Gastroesophageal sphincter (tissue), 4 donors: ENCODE measurements at regions not wholly inside any gene's neighbourhood (a gene's known extent, or its start where the extent isn't known, plus 50 kb on each side); places are given as distances from the start of the nearest gene placed in this dataset.

Experiments
- ATAC-seq: fragments of 150-250 bp; one replicate; pipeline ENCODE4 v1.9.1; 2016; ENCODE audit warnings: mild to moderate bottlenecking, moderate library complexity
- H3K27ac ChIP-seq, 4 donors: fragments of 200-600 bp; sonication (generic) in 3 of 4; 1 replicate in 3 of 4; 2 replicates in 1 of 4; pipeline ENCODE4 v1.5.1; 2016 to 2019
- H3K27me3 ChIP-seq: fragments of 200-600 bp; sonication (generic); one replicate; pipeline ENCODE4 v1.5.1; 2019
- H3K36me3 ChIP-seq, 2 donors: fragments of 200-600 bp; sonication (generic); one replicate each; pipeline ENCODE4 v1.5.1; 2019; ENCODE audit warnings: control low read depth in 1 of 2
- H3K4me1 ChIP-seq, 3 donors: fragments of 200-600 bp; sonication (generic); 1 replicate in 2 of 3; 2 replicates in 1 of 3; pipeline ENCODE4 v1.5.1; 2016 to 2019; ENCODE audit warnings: control low read depth in 2 of 3
- H3K4me3 ChIP-seq, 2 donors: fragments of 200-600 bp; sonication (generic); one replicate each; pipeline ENCODE4 v1.5.1; 2019; ENCODE audit warnings: mild to moderate bottlenecking in 1 of 2, moderate library complexity in 1 of 2
- H3K9me3 ChIP-seq, 3 donors: fragments of 200-600 bp; sonication (generic); one replicate each; pipeline ENCODE4 v1.5.1; 2017 to 2019; ENCODE audit warnings: control low read depth in 2 of 3
- CTCF ChIP-seq, 4 experiments: fragments of 200-600 bp in 2 of 4; fragments of 450-650 bp in 2 of 4; sonication (generic) in 1 of 4; IDR thresholded peaks; one replicate each; pipeline ENCODE4 v1.5.1; 2017 to 2019; ENCODE audit warnings: antibody characterized with exemption in 4 of 4, mild to moderate bottlenecking in 2 of 4, moderate library complexity in 2 of 4
- EP300 ChIP-seq: sonication (generic); formaldehyde crosslinking; IDR thresholded peaks from one replicate; pipeline ENCODE4 v1.6.1; 2017; ENCODE audit warnings: antibody characterized with exemption, mild to moderate bottlenecking
- POLR2A ChIP-seq, 2 donors: fragments of 450-650 bp; IDR thresholded peaks; one replicate each; pipeline ENCODE4 v1.6.1; 2017; ENCODE audit warnings: antibody characterized with exemption in 2 of 2, mild to moderate bottlenecking in 2 of 2, moderate library complexity in 1 of 2
- POLR2AphosphoS5 ChIP-seq: sonication (generic); formaldehyde crosslinking; IDR thresholded peaks from one replicate; pipeline ENCODE4 v1.6.1; 2017; ENCODE audit warnings: antibody characterized with exemption
- WGBS, 2 donors: methylation state at CpG; one replicate each; pipeline ENCODE4 v1.1.5; 2018; ENCODE audit warnings: low coverage in 1 of 2; 5-methylcytosine and 5-hydroxymethylcytosine counted together

DNA sequence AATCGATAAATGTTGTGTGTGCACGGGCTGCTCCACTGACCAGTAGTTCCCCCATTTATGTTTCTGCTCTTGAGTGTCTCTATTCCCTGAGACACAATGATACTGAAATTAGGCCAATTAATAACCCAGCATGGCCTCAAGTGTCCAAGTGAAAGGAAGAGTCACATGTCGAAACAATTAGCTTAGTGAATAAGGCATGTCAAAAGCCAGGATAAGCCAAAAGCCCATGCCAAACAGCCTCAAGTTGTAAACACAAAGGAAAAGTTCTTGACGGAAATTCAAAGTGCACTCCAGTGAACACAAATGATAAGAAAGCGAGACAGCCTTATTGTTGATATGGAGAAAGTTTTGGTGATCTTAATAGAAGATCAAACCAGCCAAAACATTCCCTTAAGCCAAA, 167.1 kb upstream of the C1QTNF7 start:
- H3K9me3 ChIP-seq: no peaks in the 10 kb centered on the region
- H3K27ac ChIP-seq: peak overlapping the region in 1 of 4 donors; percentile 6
- TF ChIP-seq EP300 (no peak), POLR2A (IDR thresholded peaks at IDR 0.05) (no peak), POLR2AphosphoS5 (no peak), CTCF (IDR thresholded peaks at IDR 0.05) (no peak)
- no peak overlapping the region for H3K4me3 ChIP-seq
- H3K4me1 ChIP-seq: no peaks in the 10 kb centered on the region
- H3K36me3 ChIP-seq: no peaks in the 10 kb centered on the region
- H3K27me3 ChIP-seq: no peaks in the 10 kb centered on the region
- no peak for ATAC-seq
- WGBS, 2 donors: 59 to 60% methylated on average over 4 to 5 of the region's 5 CpGs

- ATAC-seq: no peak
- Histone ChIP-seq H3K36me3 (no peaks in the 10 kb centered on the region), H3K4me1 (no peaks in the 10 kb centered on the region), H3K27ac (no peak overlapping the region), H3K9me3 (no peaks in the 10 kb centered on the region), H3K27me3 (no peaks in the 10 kb centered on the region), H3K4me3 (no peak overlapping the region)
- TF ChIP-seq EP300: no peak
- no peak for TF ChIP-seq CTCF (IDR thresholded peaks at IDR 0.05)
- no peak for TF ChIP-seq POLR2AphosphoS5
- no peak for TF ChIP-seq POLR2A (IDR thresholded peaks at IDR 0.05)
Observed at GRCh38 chr4:15262396-15262795, 165.4 kb upstream of the C1QTNF7 start.

- Histone ChIP-seq H3K9me3 (peaks cover 0 to 17% (median 0%) of the 10 kb centered on the region in 3 donors), H3K4me3 (no peak overlapping the region), H3K27me3 (no peaks in the 10 kb centered on the region), H3K36me3 (no peaks in the 10 kb centered on the region), H3K4me1 (no peaks in the 10 kb centered on the region), H3K27ac (no peak overlapping the region)
- TF ChIP-seq EP300: no peak
- TF ChIP-seq POLR2AphosphoS5: no peak
- no peak for TF ChIP-seq POLR2A (IDR thresholded peaks at IDR 0.05)
- no peak for TF ChIP-seq CTCF (IDR thresholded peaks at IDR 0.05)
- ATAC-seq: no peak
- WGBS, 2 donors: 70 to 100% methylated on average over 2 of the region's 2 CpGs
Observed at GRCh38 chr4:15270201-15270600, 157.6 kb upstream of the C1QTNF7 start.

DNA sequence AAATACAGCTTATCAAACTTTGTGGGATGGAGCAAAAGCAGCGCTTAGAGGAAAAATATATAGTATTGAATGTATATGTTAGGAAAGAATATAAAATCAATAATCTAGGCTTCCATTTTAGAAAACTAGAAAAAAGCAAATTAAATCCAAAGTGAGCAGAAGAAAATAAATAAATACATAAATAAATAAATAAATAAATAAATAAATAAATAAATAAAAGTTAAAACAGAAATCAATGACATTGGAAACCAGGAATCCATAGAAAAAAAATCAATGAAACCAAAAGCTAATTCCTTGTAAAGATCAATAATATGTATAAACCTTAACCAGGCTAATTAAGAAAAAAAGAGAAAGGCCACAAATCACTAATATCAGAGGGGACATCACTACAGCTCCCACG, 141.8 kb upstream of the C1QTNF7 start:
- H3K36me3 ChIP-seq: no peaks in the 10 kb centered on the region
- no peak for ATAC-seq
- no peak for TF ChIP-seq POLR2A (IDR thresholded peaks at IDR 0.05)
- no peak for TF ChIP-seq POLR2AphosphoS5
- no peak for TF ChIP-seq CTCF (IDR thresholded peaks at IDR 0.05)
- no peak for TF ChIP-seq EP300
- no peaks in the 10 kb centered on the region for H3K9me3 ChIP-seq
- no peak overlapping the region for H3K4me3 ChIP-seq
- WGBS, 2 donors: 100% methylated on average over 2 of the region's 2 CpGs
- H3K27me3 ChIP-seq: no peaks in the 10 kb centered on the region
- no peak overlapping the region for H3K27ac ChIP-seq
- no peaks in the 10 kb centered on the region for H3K4me1 ChIP-seq

DNA sequence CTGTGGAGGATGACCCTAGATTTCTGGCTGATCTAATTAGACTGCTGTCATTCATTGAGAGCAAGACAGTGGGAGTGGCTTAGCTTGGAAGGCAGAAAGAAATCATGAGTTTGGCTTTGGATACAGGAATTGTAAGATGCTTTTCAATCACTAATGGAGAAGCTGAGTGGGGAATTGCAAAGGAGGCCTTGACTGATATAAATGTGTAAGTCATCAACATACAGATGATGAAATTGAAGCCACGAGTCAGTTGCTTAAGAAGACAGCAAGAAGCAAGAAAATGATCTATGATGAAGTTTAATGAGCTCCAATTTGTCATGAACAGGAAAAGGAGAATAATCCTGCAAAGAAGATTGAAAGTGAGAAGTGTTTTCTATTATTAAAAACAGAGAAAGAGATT, 136.7 kb upstream of the C1QTNF7 start:
- ATAC-seq: no peak
- Histone ChIP-seq H3K27me3 (no peaks in the 10 kb centered on the region), H3K4me1 (no peaks in the 10 kb centered on the region), H3K9me3 (no peaks in the 10 kb centered on the region), H3K4me3 (no peak overlapping the region), H3K36me3 (no peaks in the 10 kb centered on the region), H3K27ac (no peak overlapping the region)
- WGBS, 2 donors: 55% methylated on average over 1 of the region's 1 CpG
- TF ChIP-seq POLR2A (IDR thresholded peaks at IDR 0.05) (no peak), EP300 (no peak), CTCF (IDR thresholded peaks at IDR 0.05) (no peak)
